ENCODE measurements at regions not wholly inside any gene's neighbourhood (a gene's known extent, or its start where the extent isn't known, plus 50 kb on each side); places are given as distances from the start of the nearest gene placed in this dataset.
"Not testable (repeated sequence)": the region's sequence is repeated elsewhere in the genome, so short reads cannot be mapped to it uniquely, and the experiment has no call there.

- not testable (repeated sequence) for TF ChIP-seq CTCF (conservative IDR thresholded peaks at IDR 0.05 in 1 of 2, IDR thresholded peaks at IDR 0.05 in 1 of 2; ENCODE audit: low read depth in 1 of 2, low read length in 2 of 2); EZH2 (IDR thresholded peaks at IDR 0.05; ENCODE audit: low read length, missing control alignments)
These were observed 87.1 kb upstream of the TRHDE start for GRCh38 chr12:72184971-72185533.

All from fibroblast of lung (primary cell).